ENCODE measurements at regions not wholly inside any gene's neighbourhood (a gene's known extent, or its start where the extent isn't known, plus 50 kb on each side); places are given as distances from the start of the nearest gene placed in this dataset.

- no peak overlapping the region for H3K27ac ChIP-seq
- TF ChIP-seq CTCF (IDR thresholded peaks at IDR 0.05) = no peak
- DNase-seq (ENCODE audit: low spot score) = no peak
Measured at GRCh38 chr2:52128081-52128480, 1096.1 kb upstream of the NRXN1 start.

GRCh38 chr2:52127527-52127926 lies 1095.6 kb upstream of the NRXN1 start:
- H3K4me3 ChIP-seq = no peak overlapping the region
- no peak for TF ChIP-seq CTCF (IDR thresholded peaks at IDR 0.05)
- DNase-seq (ENCODE audit: low spot score) = no peak
- no peak overlapping the region for H3K27ac ChIP-seq

More at GRCh38 chr2:52128081-52128480, 1096.1 kb upstream of the NRXN1 start:
- no peak overlapping the region for H3K4me3 ChIP-seq

- DNase-seq (ENCODE audit: low spot score) = no peak
- Histone ChIP-seq H3K4me3 (no peak overlapping the region), H3K27ac (no peak overlapping the region)
- no peak for TF ChIP-seq CTCF (IDR thresholded peaks at IDR 0.05)
Measured at GRCh38 chr2:52117299-52117698, 1085.4 kb upstream of the NRXN1 start.

GRCh38 chr2:52115750-52116149 lies 1083.8 kb upstream of the NRXN1 start:
- H3K27ac ChIP-seq = no peak overlapping the region
- TF ChIP-seq CTCF (IDR thresholded peaks at IDR 0.05) = no peak
- H3K4me3 ChIP-seq = no peak overlapping the region
- DNase-seq (ENCODE audit: low spot score) = no peak

GRCh38 chr2:52113338-52113737 lies 1081.4 kb upstream of the NRXN1 start:
- no peak for TF ChIP-seq CTCF (IDR thresholded peaks at IDR 0.05)
- H3K27ac ChIP-seq = no peak overlapping the region
- H3K4me3 ChIP-seq = no peak overlapping the region
- DNase-seq (ENCODE audit: low spot score) = no peak

- DNase-seq (ENCODE audit: low spot score) = no peak
- no peak for TF ChIP-seq CTCF (IDR thresholded peaks at IDR 0.05)
- no peak overlapping the region for H3K4me3 ChIP-seq
- no peak overlapping the region for H3K27ac ChIP-seq
Measured at GRCh38 chr2:52112141-52112540, 1080.2 kb upstream of the NRXN1 start.

- H3K27ac ChIP-seq = no peak overlapping the region
- DNase-seq (ENCODE audit: low spot score) = no peak
- no peak for TF ChIP-seq CTCF (IDR thresholded peaks at IDR 0.05)
- no peak overlapping the region for H3K4me3 ChIP-seq
Measured at GRCh38 chr2:52107124-52107523, 1075.2 kb upstream of the NRXN1 start.
